H1 (cell line): ENCODE measurements at regions not wholly inside any gene's neighbourhood (a gene's known extent, or its start where the extent isn't known, plus 50 kb on each side); places are given as distances from the start of the nearest gene placed in this dataset.

Experiments used
- CTCF ChIA-PET: fragments of 300-600 bp; sonication (Branson Sonifier 250); formaldehyde crosslinking; loops from one replicate; lab custom pipeline; 2021; ENCODE audit not compliant: partially characterized antibody; lab: Charles Lee
- POLR2A ChIA-PET: fragments of 300-600 bp; sonication (Branson Sonifier 250); formaldehyde crosslinking; loops from one replicate; lab custom pipeline; 2021; ENCODE audit warnings: inconsistent platforms; ENCODE audit not compliant: partially characterized antibody; lab: Charles Lee
- DNase-seq, 2 experiments: peaks; one replicate each; pipeline versions ENCODE4 v3.0.0 to v3.0.0-alpha.2; 2010 to 2022; ENCODE audit warnings: low spot score in 2 of 2, low read depth in 1 of 2, mixed read lengths in 1 of 2
- FAIRE-seq: peaks from 2 replicates; lab custom pipeline; 2011; peaks lifted over from hg19 to GRCh38; lab: Jason Lieb, UNC
- H2AFZ ChIP-seq: 2 replicates; pipeline ENCODE4 v1.8.1; 2012; ENCODE audit warnings: low read length, inconsistent platforms
- H2AK5ac ChIP-seq: 2 replicates; pipeline ENCODE4 v1.6.1; 2013; ENCODE audit warnings: low read depth, low read length
- H2BK120ac ChIP-seq: replicated peaks from 2 replicates; pipeline ENCODE3; 2013; ENCODE audit warnings: low read depth, low read length, inconsistent platforms
- H2BK12ac ChIP-seq: 2 replicates; pipeline ENCODE4 v1.6.1; 2013; ENCODE audit warnings: low read depth, low read length
- H2BK15ac ChIP-seq: 2 replicates; pipeline ENCODE4 v1.6.1; 2013; ENCODE audit warnings: low read length
- H2BK20ac ChIP-seq: 2 replicates; pipeline ENCODE4 v1.6.1; 2013; ENCODE audit warnings: low read length
- H2BK5ac ChIP-seq: 2 replicates; pipeline ENCODE4 v1.6.1; 2013; ENCODE audit warnings: low read depth, low read length
- H3K14ac ChIP-seq: 2 replicates; pipeline ENCODE4 v1.6.1; 2013; ENCODE audit warnings: inconsistent platforms; ENCODE audit not compliant: insufficient read length
- H3K18ac ChIP-seq: 2 replicates; pipeline ENCODE4 v1.6.1; 2013; ENCODE audit warnings: low read length; ENCODE audit errors: extremely low read depth
- H3K23ac ChIP-seq: 2 replicates; pipeline ENCODE4 v1.6.1; 2013; ENCODE audit warnings: inconsistent platforms; ENCODE audit not compliant: insufficient read length
- H3K23me2 ChIP-seq: 2 replicates; pipeline ENCODE4 v1.6.1; 2013; ENCODE audit warnings: low read depth, low read length
- H3K27ac ChIP-seq: 2 replicates; pipeline ENCODE4 v1.6.1; 2011; ENCODE audit warnings: low read depth, low read length, inconsistent platforms
- H3K27me3 ChIP-seq, 4 experiments: replicated peaks in 1 of 4; 1 replicate in 1 of 4; 2 replicates in 3 of 4; pipeline versions ENCODE4 v1.6.1 to v1.8.1; 2011 to 2013; ENCODE audit warnings: low read length in 3 of 4, mild to moderate bottlenecking in 3 of 4, inconsistent platforms in 2 of 4, mixed read lengths in 2 of 4, moderate library complexity in 1 of 4; ENCODE audit not compliant: control insufficient read depth in 3 of 4, insufficient read depth in 3 of 4; ENCODE audit errors: extremely low read depth in 1 of 4
- H3K36me3 ChIP-seq, 4 experiments: 2 replicates each; pipeline versions ENCODE4 v1.6.1 to v1.8.1; 2011 to 2013; ENCODE audit warnings: mild to moderate bottlenecking in 4 of 4, low read length in 3 of 4, moderate library complexity in 2 of 4, control low read depth in 1 of 4, inconsistent platforms in 1 of 4; ENCODE audit not compliant: insufficient read depth in 4 of 4, control insufficient read depth in 2 of 4
- H3K4ac ChIP-seq: replicated peaks from 2 replicates; pipeline ENCODE3; 2013; ENCODE audit warnings: low read length, low read depth, mixed read lengths, inconsistent platforms; ENCODE audit not compliant: insufficient read length
- H3K4me1 ChIP-seq, 4 experiments: replicated peaks in 1 of 4; 1 replicate in 1 of 4; 2 replicates in 3 of 4; pipeline versions ENCODE4 v1.6.1 to v1.8.1; 2011 to 2013; ENCODE audit warnings: low read length in 3 of 4, inconsistent platforms in 2 of 4, mixed read lengths in 1 of 4; ENCODE audit not compliant: insufficient read depth in 4 of 4, control insufficient read depth in 3 of 4
- H3K4me2 ChIP-seq, 2 experiments: 2 replicates each; pipeline versions ENCODE4 v1.6.1 to v1.8.1; 2011 to 2013; ENCODE audit warnings: low read depth in 2 of 2, low read length in 2 of 2, control low read depth in 1 of 2, inconsistent platforms in 1 of 2, mild to moderate bottlenecking in 1 of 2; ENCODE audit not compliant: insufficient read depth in 1 of 2
- H3K4me3 ChIP-seq, 4 experiments: fragments of 200-600, 300-600 bp in 1 of 4; sonication (generic), shearing (Covaris generic), sonication (Bioruptor Twin) in 1 of 4; 2 replicates each; pipeline versions ENCODE4 v1.5.1 to v1.8.1; 2011 to 2016; ENCODE audit warnings: low read length in 4 of 4, low read depth in 3 of 4, control low read depth in 2 of 4, inconsistent platforms in 2 of 4, mild to moderate bottlenecking in 2 of 4, mixed read lengths in 1 of 4, moderate library complexity in 1 of 4; ENCODE audit not compliant: insufficient read depth in 2 of 4; ENCODE audit errors: extremely low read depth in 1 of 4
- H3K56ac ChIP-seq: replicated peaks from 2 replicates; pipeline ENCODE3; 2013; ENCODE audit warnings: low read depth, mild to moderate bottlenecking, mixed read lengths, low read length, inconsistent platforms; ENCODE audit not compliant: insufficient read length
- H3K79me1 ChIP-seq: 2 replicates; pipeline ENCODE4 v1.6.1; 2013; ENCODE audit warnings: low read depth, low read length, control low read depth
- H3K79me2 ChIP-seq, 2 experiments: 2 replicates each; pipeline versions ENCODE4 v1.6.1 to v1.8.1; 2012 to 2013; ENCODE audit warnings: low read length in 2 of 2, mild to moderate bottlenecking in 2 of 2, inconsistent platforms in 1 of 2; ENCODE audit not compliant: insufficient read depth in 2 of 2, control insufficient read depth in 1 of 2
- H3K9ac ChIP-seq, 4 experiments: replicated peaks in 1 of 4; 1 replicate in 1 of 4; 2 replicates in 3 of 4; pipeline versions ENCODE4 v1.6.1 to v1.8.1; 2011 to 2013; ENCODE audit warnings: low read depth in 3 of 4, low read length in 3 of 4, control low read depth in 2 of 4, mild to moderate bottlenecking in 2 of 4, moderate library complexity in 2 of 4, inconsistent platforms in 1 of 4; ENCODE audit errors: extremely low read depth in 1 of 4
- H3K9me3 ChIP-seq, 2 experiments: 2 replicates each; pipeline versions ENCODE4 v1.6.1 to v1.8.1; 2012 to 2013; ENCODE audit warnings: mild to moderate bottlenecking in 2 of 2, moderate library complexity in 2 of 2, control low read depth in 1 of 2, inconsistent platforms in 1 of 2, low read depth in 1 of 2, low read length in 1 of 2, mixed read lengths in 1 of 2; ENCODE audit not compliant: insufficient read depth in 2 of 2
- H4K20me1 ChIP-seq, 2 experiments: replicated peaks in 1 of 2; 2 replicates each; pipeline versions ENCODE3 to v1.8.1; 2011 to 2013; ENCODE audit warnings: inconsistent platforms in 2 of 2, low read length in 2 of 2, mild to moderate bottlenecking in 1 of 2; ENCODE audit not compliant: insufficient read depth in 2 of 2, control insufficient read depth in 1 of 2
- H4K5ac ChIP-seq: 2 replicates; pipeline ENCODE4 v1.6.1; 2013; ENCODE audit warnings: low read length, low read depth, mixed read lengths, inconsistent platforms; ENCODE audit not compliant: insufficient read length
- H4K8ac ChIP-seq: 2 replicates; pipeline ENCODE4 v1.8.0; 2013; ENCODE audit warnings: mild to moderate bottlenecking, moderate library complexity, low read length, inconsistent platforms; ENCODE audit not compliant: insufficient read depth; ENCODE audit errors: extremely low read depth
- H4K91ac ChIP-seq: replicated peaks from 2 replicates; pipeline ENCODE3; 2013; ENCODE audit warnings: low read length, mixed read lengths, inconsistent platforms; ENCODE audit not compliant: insufficient read length
- BACH1 ChIP-seq: IDR thresholded peaks from 2 replicates; pipeline ENCODE4 v1.6.1; 2012; ENCODE audit warnings: low read length, improper control_type of control experiment
- BRCA1 ChIP-seq: IDR thresholded peaks from 2 replicates; pipeline ENCODE4 v1.6.1; 2012; ENCODE audit warnings: low read depth, low read length, improper control_type of control experiment
- CBX5 ChIP-seq: fragments of 300-800, 300-1000 bp; sonication (generic); IDR thresholded peaks from 2 replicates; pipeline ENCODE4 v1.7.1; 2016; ENCODE audit warnings: antibody characterized with exemption, low read length, low read depth
- CBX8 ChIP-seq: fragments of 300-800, 300-1000 bp; sonication (generic); IDR thresholded peaks from 2 replicates; pipeline ENCODE4 v1.7.1; 2016; ENCODE audit warnings: low read depth, low read length, borderline replicate concordance
- CTBP2 ChIP-seq: IDR thresholded peaks from 2 replicates; pipeline ENCODE4 v1.7.0; 2011; ENCODE audit warnings: borderline replicate concordance, mild to moderate bottlenecking, moderate library complexity, mixed read lengths, low read length; ENCODE audit not compliant: insufficient read depth, insufficient read length
- EZH2 ChIP-seq: fragments of 200-600 bp; sonication (generic); IDR thresholded peaks from 2 replicates; pipeline ENCODE4 v1.7.1; 2012; ENCODE audit warnings: low read depth, mild to moderate bottlenecking, moderate library complexity, low read length, inconsistent platforms; ENCODE audit not compliant: severe bottlenecking
- GTF2F1 ChIP-seq: IDR thresholded peaks from 2 replicates; pipeline ENCODE4 v1.6.1; 2012; ENCODE audit warnings: low read depth, low read length, improper control_type of control experiment, borderline replicate concordance
- KDM4A ChIP-seq: IDR thresholded peaks from one replicate; pipeline ENCODE4 v1.7.1; 2012; ENCODE audit warnings: low read depth, mild to moderate bottlenecking, moderate library complexity, low read length, inconsistent platforms; ENCODE audit not compliant: severe bottlenecking
- POLR2A ChIP-seq, 2 experiments: IDR thresholded peaks; 1 replicate in 1 of 2; 2 replicates in 1 of 2; pipeline ENCODE4 v1.6.1; 2011; ENCODE audit warnings: low read depth in 2 of 2, low read length in 2 of 2, mild to moderate bottlenecking in 2 of 2; ENCODE audit errors: control extremely low read depth in 1 of 2
- RAD21 ChIP-seq, 2 experiments: IDR thresholded peaks in 1 of 2; conservative IDR thresholded peaks in 1 of 2; 2 replicates each; pipeline ENCODE4 v1.6.1; 2011; ENCODE audit warnings: low read depth in 2 of 2, low read length in 2 of 2, improper control_type of control experiment in 1 of 2, inconsistent platforms in 1 of 2, mild to moderate bottlenecking in 1 of 2, moderate library complexity in 1 of 2
- SP1 ChIP-seq: IDR thresholded peaks from 2 replicates; pipeline ENCODE4 v1.6.1; 2011; ENCODE audit warnings: low read depth, low read length
- SP4 ChIP-seq: IDR thresholded peaks from 2 replicates; pipeline ENCODE4 v1.6.1; 2012; ENCODE audit warnings: low read length, inconsistent platforms
- SRF ChIP-seq: IDR thresholded peaks from 2 replicates; pipeline ENCODE4 v1.6.1; 2011; ENCODE audit warnings: mild to moderate bottlenecking, low read depth, low read length, moderate library complexity
- YY1 ChIP-seq: IDR thresholded peaks from 2 replicates; pipeline ENCODE4 v1.6.1; 2011; ENCODE audit warnings: low read depth, mild to moderate bottlenecking, low read length
- WGBS, 2 experiments: shearing (Covaris generic) in 1 of 2; methylation state at CpG; one replicate each; pipeline versions ENCODE4 v1.1.6 to v1.1.7; 2013 to 2015; ENCODE audit warnings: low lambda C conversion rate in 2 of 2, mixed read lengths in 2 of 2, inconsistent platforms in 1 of 2, low coverage in 1 of 2, missing lambda C conversion rate in 1 of 2; ENCODE audit not compliant: insufficient replicate concordance in 2 of 2, insufficient coverage in 1 of 2, insufficient read length in 1 of 2; ENCODE audit errors: extremely low coverage in 1 of 2, missing lambda C conversion rate in 1 of 2; 5-methylcytosine and 5-hydroxymethylcytosine counted together

DNA sequence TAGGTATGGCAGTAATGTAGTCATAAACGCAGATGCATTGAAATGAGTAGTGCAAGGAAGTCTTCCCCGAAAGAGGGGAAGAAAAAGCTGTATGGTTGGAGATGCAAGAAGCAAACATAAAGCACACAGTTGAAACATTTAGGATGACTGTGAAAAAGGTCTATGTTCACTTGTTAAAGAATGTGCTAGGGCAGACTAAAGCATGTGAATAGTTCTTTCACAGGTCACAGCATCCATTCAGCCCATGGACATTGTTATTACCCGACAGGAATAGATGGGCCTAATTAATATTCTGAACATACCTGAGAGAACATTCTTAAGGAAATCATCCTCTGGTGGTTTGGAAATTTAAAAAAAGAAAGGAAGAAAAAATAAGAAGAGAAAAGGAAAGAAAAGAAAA is 595.2 kb downstream of the ZIC1 start:
- H3K9me3 ChIP-seq: no peaks in the 10 kb centered on the region
- no peak overlapping the region for H4K5ac ChIP-seq
- H3K23me2 ChIP-seq: no peaks in the 10 kb centered on the region
- TF ChIP-seq SRF (no peak), EZH2 (no peak), GTF2F1 (no peak), BACH1 (no peak), RAD21 (IDR thresholded peaks at IDR 0.05 in 1 of 2, conservative IDR thresholded peaks at IDR 0.05 in 1 of 2; ENCODE audit: low read depth in 2 of 2, low read length in 2 of 2) (no peak), SP4 (no peak), SP1 (no peak), CTBP2 (no peak), CBX5 (no peak), YY1 (no peak), KDM4A (no peak), POLR2A (IDR thresholded peaks at IDR 0.05; ENCODE audit: control extremely low read depth in 1 of 2, low read depth in 2 of 2, low read length in 2 of 2) (no peak), BRCA1 (no peak), CBX8 (no peak)
- no peak overlapping the region; a peak in 1 of 8 replicates for H3K4me3 ChIP-seq
- WGBS, 2 experiments: 51% methylated on average over 3 of the region's 3 CpGs; no CpG with 5 or more reads in 1 of the 2 experiments
- H2BK20ac ChIP-seq: no peak overlapping the region
- no peak overlapping the region for H2BK15ac ChIP-seq
- H3K4me2 ChIP-seq: peak overlapping the region; percentile 39 to 45; a peak in 2 of 4 replicates
- H3K27me3 ChIP-seq: no peaks in the 10 kb centered on the region
- H3K18ac ChIP-seq: no peak overlapping the region
- POLR2A ChIA-PET: no interaction called here
- no peak overlapping the region for H4K8ac ChIP-seq
- no peak overlapping the region for H3K4ac ChIP-seq
- no peak overlapping the region for H3K56ac ChIP-seq
- no peaks in the 10 kb centered on the region; a peak in 2 of 7 replicates for H3K4me1 ChIP-seq
- no peak overlapping the region for H2BK12ac ChIP-seq
- no peak overlapping the region for H3K14ac ChIP-seq
- H3K36me3 ChIP-seq: no peaks in the 10 kb centered on the region
- H3K27ac ChIP-seq: no peak overlapping the region
- H4K91ac ChIP-seq: no peak overlapping the region
- DNase-seq (no peak), FAIRE-seq (no peak)
- no peak overlapping the region for H2AFZ ChIP-seq
- no peak overlapping the region for H2BK120ac ChIP-seq
- no peaks in the 10 kb centered on the region for H4K20me1 ChIP-seq
- no peak overlapping the region for H3K23ac ChIP-seq
- no peaks in the 10 kb centered on the region for H3K79me1 ChIP-seq
- CTCF ChIA-PET: no interaction called here
- no peak overlapping the region for H2AK5ac ChIP-seq
- H3K9ac ChIP-seq: no peak overlapping the region
- no peak overlapping the region for H2BK5ac ChIP-seq
- no peaks in the 10 kb centered on the region for H3K79me2 ChIP-seq
